ENCODE measurements at regions not wholly inside any gene's neighbourhood (a gene's known extent, or its start where the extent isn't known, plus 50 kb on each side); places are given as distances from the start of the nearest gene placed in this dataset.
A peak's percentile ranks its signal among the peaks of the same experiment; 100 is the strongest.

GRCh38 chr15:98160236-98160635, 199.7 kb downstream of the ARRDC4 start:
- Mint-ChIP-seq H3K27ac (peak overlapping the region in 5 of 9 donors; percentile 14 to 82 (median 69)), H3K36me3 (peaks cover 0 to 2% (median 0%) of the 10 kb centered on the region in 5 donors), H3K9me3 (peaks cover 0 to under 1% (median 0%) of the 10 kb centered on the region in 11 donors), H3K27me3 (peaks cover 0 to 31% (median 2%) of the 10 kb centered on the region in 5 donors), H3K4me3 (peak overlapping the region; percentile 31 to 71 (median 54)), H3K4me1 (peaks cover 17 to 40% (median 26%) of the 10 kb centered on the region in 7 donors)
- ATAC-seq (peak; percentile 89), DNase-seq (peak in 7 of 9 donors; percentile 25 to 62 (median 48))
- Histone ChIP-seq H3K9me3 (ENCODE audit: control insufficient read depth in 2 of 3, low read length in 3 of 3) (no peaks in the 10 kb centered on the region), H3K27ac (ENCODE audit: low read depth, low read length) (no peak overlapping the region), H3K4me3 (ENCODE audit: low read length) (no peak overlapping the region), H3K27me3 (ENCODE audit: control insufficient read depth in 2 of 2, insufficient read depth in 2 of 2, low read length in 2 of 2) (no peaks in the 10 kb centered on the region), H3K36me3 (ENCODE audit: control insufficient read depth in 2 of 3, insufficient read depth in 3 of 3, low read length in 3 of 3) (no peaks in the 10 kb centered on the region), H3K4me1 (ENCODE audit: control insufficient read depth in 2 of 2, insufficient read depth in 2 of 2, low read length in 2 of 2) (peaks cover 0 to 18% of the 10 kb centered on the region in 2 donors)
- POLR2A ChIA-PET: no interaction called here
- intact Hi-C loops (cut with micrococcal nuclease): loop anchor here in 1 of 2 donors (1.0 kb wide), 1 partner anchor 200 kb away; the partner anchor contains the start of gene ARRDC4
- CTCF ChIA-PET: no interaction called here

- no peak for DNase-seq
- no peak overlapping the region for H3K4me3 ChIP-seq (ENCODE audit: low read length)
- Mint-ChIP-seq H3K4me1 (peaks cover 20 to 33% (median 26%) of the 10 kb centered on the region in 7 donors), H3K27me3 (peaks cover 0 to 27% (median 9%) of the 10 kb centered on the region in 5 donors), H3K36me3 (peaks cover 0 to 2% (median 0%) of the 10 kb centered on the region in 5 donors), H3K4me3 (no peak overlapping the region), H3K9me3 (peaks cover 0 to 1% (median 0%) of the 10 kb centered on the region in 11 donors), H3K27ac (no peak overlapping the region)
- no peak for ATAC-seq
- POLR2A ChIA-PET: no interaction called here
- no peaks in the 10 kb centered on the region for H3K36me3 ChIP-seq (ENCODE audit: control insufficient read depth in 2 of 3, insufficient read depth in 3 of 3, low read length in 3 of 3)
- H3K4me1 ChIP-seq (ENCODE audit: control insufficient read depth in 2 of 2, insufficient read depth in 2 of 2, low read length in 2 of 2): peaks cover 0 to 18% of the 10 kb centered on the region in 2 donors
- H3K27ac ChIP-seq (ENCODE audit: low read depth, low read length): no peak overlapping the region
- H3K27me3 ChIP-seq (ENCODE audit: control insufficient read depth in 2 of 2, insufficient read depth in 2 of 2, low read length in 2 of 2): no peaks in the 10 kb centered on the region
- no peaks in the 10 kb centered on the region for H3K9me3 ChIP-seq (ENCODE audit: control insufficient read depth in 2 of 3, low read length in 3 of 3)
- intact Hi-C loops (cut with micrococcal nuclease): no loop called here
- CTCF ChIA-PET: no interaction called here
Observed at GRCh38 chr15:98163319-98164045, 203.0 kb downstream of the ARRDC4 start.

- ChIA-PET CTCF (no interaction called here), POLR2A (no interaction called here)
- Mint-ChIP-seq H3K27ac (no peak overlapping the region), H3K27me3 (peaks cover 0 to 28% (median 9%) of the 10 kb centered on the region in 5 donors), H3K36me3 (peaks cover 0 to 2% (median 0%) of the 10 kb centered on the region in 5 donors), H3K4me3 (no peak overlapping the region), H3K4me1 (peaks cover 16 to 23% (median 18%) of the 10 kb centered on the region in 7 donors), H3K9me3 (peaks cover 0 to 1% (median 0%) of the 10 kb centered on the region in 11 donors)
- Histone ChIP-seq H3K9me3 (ENCODE audit: control insufficient read depth in 2 of 3, low read length in 3 of 3) (no peaks in the 10 kb centered on the region), H3K4me1 (ENCODE audit: control insufficient read depth in 2 of 2, insufficient read depth in 2 of 2, low read length in 2 of 2) (peaks cover 0 to 17% of the 10 kb centered on the region in 2 donors), H3K36me3 (ENCODE audit: control insufficient read depth in 2 of 3, insufficient read depth in 3 of 3, low read length in 3 of 3) (no peaks in the 10 kb centered on the region), H3K27ac (ENCODE audit: low read depth, low read length) (no peak overlapping the region), H3K4me3 (ENCODE audit: low read length) (no peak overlapping the region), H3K27me3 (ENCODE audit: control insufficient read depth in 2 of 2, insufficient read depth in 2 of 2, low read length in 2 of 2) (no peaks in the 10 kb centered on the region)
- intact Hi-C loops (cut with micrococcal nuclease): no loop called here
- ATAC-seq (no peak), DNase-seq (no peak)
Observed at GRCh38 chr15:98164571-98164970, 204.1 kb downstream of the ARRDC4 start.

- POLR2A ChIA-PET: no interaction called here
- H3K27ac Mint-ChIP-seq: no peak overlapping the region
- no peak overlapping the region for H3K4me3 Mint-ChIP-seq
- peaks cover 0 to 2% (median 0%) of the 10 kb centered on the region in 5 donors for H3K36me3 Mint-ChIP-seq
- Histone ChIP-seq H3K27me3 (ENCODE audit: control insufficient read depth in 2 of 2, insufficient read depth in 2 of 2, low read length in 2 of 2) (no peaks in the 10 kb centered on the region), H3K27ac (ENCODE audit: low read depth, low read length) (no peak overlapping the region), H3K4me1 (ENCODE audit: control insufficient read depth in 2 of 2, insufficient read depth in 2 of 2, low read length in 2 of 2) (peaks cover 0 to 13% of the 10 kb centered on the region in 2 donors), H3K9me3 (ENCODE audit: control insufficient read depth in 2 of 3, low read length in 3 of 3) (no peaks in the 10 kb centered on the region), H3K36me3 (ENCODE audit: control insufficient read depth in 2 of 3, insufficient read depth in 3 of 3, low read length in 3 of 3) (no peaks in the 10 kb centered on the region), H3K4me3 (ENCODE audit: low read length) (no peak overlapping the region)
- H3K27me3 Mint-ChIP-seq: peaks cover 0 to 30% (median 9%) of the 10 kb centered on the region in 5 donors
- DNase-seq (no peak), ATAC-seq (no peak)
- peaks cover 12 to 19% (median 14%) of the 10 kb centered on the region in 7 donors for H3K4me1 Mint-ChIP-seq
- CTCF ChIA-PET: no interaction called here
- H3K9me3 Mint-ChIP-seq: peaks cover 0 to 1% (median 0%) of the 10 kb centered on the region in 11 donors
- intact Hi-C loops (cut with micrococcal nuclease): no loop called here
Observed at GRCh38 chr15:98164986-98165385, 204.5 kb downstream of the ARRDC4 start.

- ATAC-seq (no peak), DNase-seq (no peak)
- no peaks in the 10 kb centered on the region for H3K4me1 ChIP-seq (ENCODE audit: control insufficient read depth in 2 of 2, insufficient read depth in 2 of 2, low read length in 2 of 2)
- ChIA-PET POLR2A (interaction anchor here (0.5 kb wide), 1 partner anchor 1678 kb away, joined by 4 read pairs; no protein-coding TSS in a partner anchor), CTCF (no interaction called here)
- Mint-ChIP-seq H3K27ac (no peak overlapping the region), H3K27me3 (peaks cover 0 to 36% (median 9%) of the 10 kb centered on the region in 5 donors), H3K4me1 (peaks cover 0 to 2% (median 0%) of the 10 kb centered on the region in 7 donors), H3K36me3 (no peaks in the 10 kb centered on the region), H3K4me3 (no peak overlapping the region), H3K9me3 (peaks cover 0 to 1% (median 0%) of the 10 kb centered on the region in 11 donors)
- H3K27ac ChIP-seq (ENCODE audit: low read depth, low read length): no peak overlapping the region
- no peaks in the 10 kb centered on the region for H3K36me3 ChIP-seq (ENCODE audit: control insufficient read depth in 2 of 3, insufficient read depth in 3 of 3, low read length in 3 of 3)
- H3K4me3 ChIP-seq (ENCODE audit: low read length): no peak overlapping the region
- H3K27me3 ChIP-seq (ENCODE audit: control insufficient read depth in 2 of 2, insufficient read depth in 2 of 2, low read length in 2 of 2): no peaks in the 10 kb centered on the region
- intact Hi-C loops (cut with micrococcal nuclease): no loop called here
- H3K9me3 ChIP-seq (ENCODE audit: control insufficient read depth in 2 of 3, low read length in 3 of 3): no peaks in the 10 kb centered on the region
Observed at GRCh38 chr15:98167722-98168268, 207.3 kb downstream of the ARRDC4 start.

GRCh38 chr15:98169551-98169950, 209.0 kb downstream of the ARRDC4 start:
- Mint-ChIP-seq H3K36me3 (no peaks in the 10 kb centered on the region), H3K9me3 (peaks cover 0 to 1% (median 0%) of the 10 kb centered on the region in 11 donors), H3K4me3 (no peak overlapping the region), H3K4me1 (peaks cover 0 to 2% (median 0%) of the 10 kb centered on the region in 7 donors), H3K27me3 (peaks cover 5 to 44% (median 12%) of the 10 kb centered on the region in 5 donors), H3K27ac (no peak overlapping the region)
- Histone ChIP-seq H3K9me3 (ENCODE audit: control insufficient read depth in 2 of 3, low read length in 3 of 3) (no peaks in the 10 kb centered on the region), H3K4me1 (ENCODE audit: control insufficient read depth in 2 of 2, insufficient read depth in 2 of 2, low read length in 2 of 2) (no peaks in the 10 kb centered on the region), H3K27ac (ENCODE audit: low read depth, low read length) (no peak overlapping the region), H3K27me3 (ENCODE audit: control insufficient read depth in 2 of 2, insufficient read depth in 2 of 2, low read length in 2 of 2) (no peaks in the 10 kb centered on the region), H3K36me3 (ENCODE audit: control insufficient read depth in 2 of 3, insufficient read depth in 3 of 3, low read length in 3 of 3) (no peaks in the 10 kb centered on the region), H3K4me3 (ENCODE audit: low read length) (no peak overlapping the region)
- ChIA-PET POLR2A (no interaction called here), CTCF (interaction anchor here (0.7 kb wide), 1 partner anchor 67 kb away, joined by 3 read pairs; no protein-coding TSS in a partner anchor)
- peak in 4 of 9 donors; percentile 8 to 15 (median 12) for DNase-seq
- intact Hi-C loops (cut with micrococcal nuclease): no loop called here
- peak; percentile 75 for ATAC-seq
